Caco-2 (cell line): ENCODE measurements at regions not wholly inside any gene's neighbourhood (a gene's known extent, or its start where the extent isn't known, plus 50 kb on each side); places are given as distances from the start of the nearest gene placed in this dataset.

Source experiments
- BruUV-seq: library from RNA; stranded (reverse); fragments of 400-500 nt; replicated peaks from 2 replicates; lab custom pipeline; 2021; lab: Mats Ljungman, UMichigan
- CTCF ChIA-PET: fragments of 300-600 bp; sonication (Branson Sonifier 250); formaldehyde crosslinking; loops from one replicate; lab custom pipeline; 2022; ENCODE audit warnings: antibody characterized with exemption; lab: Charles Lee
- POLR2A ChIA-PET: fragments of 300-600 bp; sonication (Branson Sonifier 250); formaldehyde crosslinking; loops from one replicate; lab custom pipeline; 2022; ENCODE audit warnings: antibody characterized with exemption; lab: Charles Lee
- DNase-seq, 2 experiments: peaks; one replicate each; pipeline versions ENCODE4 v3.0.0 to v3.0.0-alpha.2; 2020 to 2022
- H3K27me3 ChIP-seq: replicated peaks from 2 replicates; pipeline ENCODE4 v1.6.0; 2011; ENCODE audit warnings: low read length; ENCODE audit not compliant: control insufficient read depth, insufficient read depth
- H3K36me3 ChIP-seq: 2 replicates; pipeline ENCODE4 v1.5.1; 2011; ENCODE audit warnings: low read length; ENCODE audit not compliant: control insufficient read depth, insufficient read depth
- H3K4me1 ChIP-seq: fragments of 250-450 bp; sonication (Bioruptor Pico); 2 replicates; pipeline ENCODE4 v1.5.1; 2020; ENCODE audit warnings: mild to moderate bottlenecking
- H3K4me3 ChIP-seq: 2 replicates; pipeline ENCODE4 v1.5.1; 2011; ENCODE audit warnings: low read depth, mild to moderate bottlenecking, control low read depth, low read length
- H3K9me3 ChIP-seq: fragments of 250-450 bp; sonication (Bioruptor Pico); 2 replicates; pipeline ENCODE4 v1.5.1; 2020; ENCODE audit warnings: mild to moderate bottlenecking, moderate library complexity
- H3K27ac Mint-ChIP-seq: one replicate; pipeline ENCODE4 v1.8.0; 2022; ENCODE audit warnings: mixed read lengths; ENCODE audit not compliant: unreplicated experiment
- H3K27me3 Mint-ChIP-seq: one replicate; pipeline ENCODE4 v1.8.0; 2022; ENCODE audit warnings: mixed read lengths; ENCODE audit not compliant: insufficient read depth, unreplicated experiment
- H3K36me3 Mint-ChIP-seq: one replicate; pipeline ENCODE4 v1.8.0; 2022; ENCODE audit warnings: mild to moderate bottlenecking, mixed read lengths; ENCODE audit not compliant: insufficient read depth, unreplicated experiment
- H3K4me1 Mint-ChIP-seq: one replicate; pipeline ENCODE4 v1.8.0; 2022; ENCODE audit warnings: low read depth, mixed read lengths; ENCODE audit not compliant: unreplicated experiment
- H3K4me3 Mint-ChIP-seq: one replicate; pipeline ENCODE4 v1.8.0; 2022; ENCODE audit warnings: mild to moderate bottlenecking, moderate library complexity, mixed read lengths; ENCODE audit not compliant: unreplicated experiment
- H3K9me3 Mint-ChIP-seq: one replicate; pipeline ENCODE4 v1.8.0; 2022; ENCODE audit warnings: mixed read lengths; ENCODE audit not compliant: unreplicated experiment
- intact Hi-C: fragments of 100-400 bp; cut with micrococcal nuclease; formaldehyde crosslinking; loops from one replicate; pipeline ENCODE4 v1.10.0; 2022; ENCODE audit not compliant: unreplicated experiment
- TF ChIP-seq, protein P1 (sequence below), 2 experiments: fragments of 200-600 bp in 1 of 2; IDR thresholded peaks; 1 replicate in 1 of 2; 2 replicates in 1 of 2; pipeline versions ENCODE4 v1.5.1 to v1.8.0; 2011 to 2022; ENCODE audit warnings: antibody characterized with exemption in 1 of 2, control low read depth in 1 of 2, inconsistent platforms in 1 of 2, low read depth in 1 of 2, low read length in 1 of 2, mild to moderate bottlenecking in 1 of 2, moderate library complexity in 1 of 2; ENCODE audit not compliant: insufficient read depth in 1 of 2, severe bottlenecking in 1 of 2, unreplicated experiment in 1 of 2

GRCh38 chr3:4225005-4225471 is 78.1 kb upstream of the SETMAR start:
- Mint-ChIP-seq H3K27me3 (no peaks in the 10 kb centered on the region), H3K27ac (no peak overlapping the region), H3K9me3 (no peaks in the 10 kb centered on the region), H3K4me1 (peaks cover 6% of the 10 kb centered on the region), H3K4me3 (no peak overlapping the region), H3K36me3 (no peaks in the 10 kb centered on the region)
- TF ChIP-seq, protein P1, sequence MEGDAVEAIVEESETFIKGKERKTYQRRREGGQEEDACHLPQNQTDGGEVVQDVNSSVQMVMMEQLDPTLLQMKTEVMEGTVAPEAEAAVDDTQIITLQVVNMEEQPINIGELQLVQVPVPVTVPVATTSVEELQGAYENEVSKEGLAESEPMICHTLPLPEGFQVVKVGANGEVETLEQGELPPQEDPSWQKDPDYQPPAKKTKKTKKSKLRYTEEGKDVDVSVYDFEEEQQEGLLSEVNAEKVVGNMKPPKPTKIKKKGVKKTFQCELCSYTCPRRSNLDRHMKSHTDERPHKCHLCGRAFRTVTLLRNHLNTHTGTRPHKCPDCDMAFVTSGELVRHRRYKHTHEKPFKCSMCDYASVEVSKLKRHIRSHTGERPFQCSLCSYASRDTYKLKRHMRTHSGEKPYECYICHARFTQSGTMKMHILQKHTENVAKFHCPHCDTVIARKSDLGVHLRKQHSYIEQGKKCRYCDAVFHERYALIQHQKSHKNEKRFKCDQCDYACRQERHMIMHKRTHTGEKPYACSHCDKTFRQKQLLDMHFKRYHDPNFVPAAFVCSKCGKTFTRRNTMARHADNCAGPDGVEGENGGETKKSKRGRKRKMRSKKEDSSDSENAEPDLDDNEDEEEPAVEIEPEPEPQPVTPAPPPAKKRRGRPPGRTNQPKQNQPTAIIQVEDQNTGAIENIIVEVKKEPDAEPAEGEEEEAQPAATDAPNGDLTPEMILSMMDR (IDR thresholded peaks at IDR 0.05; ENCODE audit: insufficient read depth in 1 of 2, low read depth in 1 of 2, low read length in 1 of 2, severe bottlenecking in 1 of 2, unreplicated experiment in 1 of 2), result no peak
- ChIA-PET POLR2A (no interaction called here), CTCF (no interaction called here)
- BruUV-seq, result no TSS peak
- intact Hi-C loops, result no loop called here
- Histone ChIP-seq H3K4me1 (no peaks in the 10 kb centered on the region), H3K27me3 (no peaks in the 10 kb centered on the region), H3K9me3 (no peaks in the 10 kb centered on the region), H3K36me3 (no peaks in the 10 kb centered on the region), H3K4me3 (no peak overlapping the region)
- no peak for DNase-seq

DNA sequence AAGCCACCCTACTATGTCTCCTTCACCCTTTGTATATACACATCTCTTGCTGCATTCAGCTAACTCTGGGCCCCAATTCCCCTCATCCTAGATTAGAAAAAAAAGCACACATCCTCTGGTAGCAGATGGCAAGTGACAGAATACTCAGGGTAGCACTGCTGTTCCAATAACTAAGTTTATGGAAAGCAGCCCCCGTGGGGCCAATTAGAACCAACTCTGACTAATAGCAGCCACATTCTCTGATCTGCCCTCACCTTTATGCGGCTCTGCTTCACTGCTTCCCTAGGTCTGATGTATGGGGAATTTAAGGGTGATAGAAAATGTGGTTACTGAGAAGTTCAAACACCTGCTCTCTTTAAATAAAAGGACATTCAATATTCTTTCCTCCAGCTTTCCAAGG is 74.9 kb upstream of the SETMAR start:
- Mint-ChIP-seq H3K4me1 (peaks cover 6% of the 10 kb centered on the region), H3K36me3 (no peaks in the 10 kb centered on the region), H3K9me3 (no peaks in the 10 kb centered on the region), H3K4me3 (no peak overlapping the region), H3K27me3 (no peaks in the 10 kb centered on the region), H3K27ac (no peak overlapping the region)
- Histone ChIP-seq H3K9me3 (no peaks in the 10 kb centered on the region), H3K27me3 (no peaks in the 10 kb centered on the region), H3K4me1 (no peaks in the 10 kb centered on the region), H3K4me3 (no peak overlapping the region), H3K36me3 (no peaks in the 10 kb centered on the region)
- no peak for DNase-seq
- TF ChIP-seq, protein P1 (IDR thresholded peaks at IDR 0.05; ENCODE audit: insufficient read depth in 1 of 2, low read depth in 1 of 2, low read length in 1 of 2, severe bottlenecking in 1 of 2, unreplicated experiment in 1 of 2), result no peak
- ChIA-PET CTCF (no interaction called here), POLR2A (no interaction called here)
- no TSS peak for BruUV-seq
- intact Hi-C loops, result no loop called here

DNA sequence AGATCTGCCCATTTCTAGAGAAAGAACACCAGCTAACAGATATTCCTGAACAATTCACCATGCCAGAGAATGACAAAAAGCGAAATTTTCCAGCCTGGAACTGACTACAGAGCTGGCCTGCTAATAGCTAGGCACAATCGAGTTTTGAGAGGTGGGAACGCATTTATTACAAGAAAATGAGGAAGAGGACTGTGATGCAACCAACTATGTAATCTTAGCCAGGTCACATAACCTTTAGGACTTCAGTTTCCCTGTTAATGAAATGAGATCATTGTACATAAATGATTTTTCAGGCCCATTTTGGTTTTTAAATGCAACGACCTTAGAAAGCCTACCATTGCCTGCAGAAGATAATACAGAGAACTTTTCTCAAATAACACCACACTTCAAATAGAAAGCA is 72.1 kb upstream of the SETMAR start:
- TF ChIP-seq, protein P1 (IDR thresholded peaks at IDR 0.05; ENCODE audit: insufficient read depth in 1 of 2, low read depth in 1 of 2, low read length in 1 of 2, severe bottlenecking in 1 of 2, unreplicated experiment in 1 of 2), result no peak
- no peak for DNase-seq
- Histone ChIP-seq H3K27me3 (no peaks in the 10 kb centered on the region), H3K36me3 (no peaks in the 10 kb centered on the region), H3K4me3 (no peak overlapping the region), H3K4me1 (no peaks in the 10 kb centered on the region), H3K9me3 (no peaks in the 10 kb centered on the region)
- BruUV-seq, result no TSS peak
- no peak overlapping the region for H3K27ac Mint-ChIP-seq
- H3K9me3 Mint-ChIP-seq, result no peaks in the 10 kb centered on the region
- H3K4me3 Mint-ChIP-seq, result no peak overlapping the region
- intact Hi-C loops, result no loop called here
- no peaks in the 10 kb centered on the region for H3K4me1 Mint-ChIP-seq
- H3K27me3 Mint-ChIP-seq, result no peaks in the 10 kb centered on the region
- H3K36me3 Mint-ChIP-seq, result no peaks in the 10 kb centered on the region
- CTCF ChIA-PET, result no interaction called here
- POLR2A ChIA-PET, result no interaction called here
